ENCODE measurements at regions not wholly inside any gene's neighbourhood (a gene's known extent, or its start where the extent isn't known, plus 50 kb on each side); places are given as distances from the start of the nearest gene placed in this dataset.

DNA sequence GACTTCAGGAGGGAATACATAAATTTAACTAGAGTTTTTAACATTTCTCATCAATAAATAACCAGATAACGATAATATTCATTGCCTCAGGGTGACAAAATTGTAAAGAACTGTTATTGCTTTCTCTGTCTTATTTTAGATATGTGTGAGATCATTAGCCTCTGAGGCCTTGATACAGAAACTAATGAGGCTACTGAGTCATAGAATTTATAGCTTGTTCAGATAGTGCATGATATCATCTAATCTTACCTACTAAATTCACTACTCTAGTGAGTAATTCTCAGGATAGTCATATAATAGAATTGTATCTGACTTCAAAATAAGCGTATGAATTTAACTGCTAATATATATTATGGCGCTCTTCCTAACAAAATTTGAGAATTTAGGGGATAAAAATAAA is 360.8 kb upstream of the KLHL1 start:
- no peaks in the 10 kb centered on the region for H3K4me1 ChIP-seq (ENCODE audit: control insufficient read depth, extremely low read depth, insufficient read depth, low read length)
- DNase-seq (ENCODE audit: low read depth, low spot score) (no peak), FAIRE-seq (no peak)
- CTCF ChIA-PET = no interaction called here
- POLR2A ChIA-PET = no interaction called here
- H3K27ac ChIP-seq (ENCODE audit: insufficient read depth, low read depth, low read length) = no peak overlapping the region
- intact Hi-C loops (cut with micrococcal nuclease) (no loop called here), dilution Hi-C loops (cut with MboI; ENCODE audit: extremely low pct_ligation_motif_present, low sequenced_read_pairs) (no loop called here)
- no TSS peak for BruUV-seq (replicated peaks)
- H3K36me3 ChIP-seq (ENCODE audit: control insufficient read depth in 2 of 2, extremely low read depth in 1 of 2, insufficient read depth in 2 of 2, low read length in 2 of 2) = no peaks in the 10 kb centered on the region
- no peaks in the 10 kb centered on the region for H3K79me2 ChIP-seq (ENCODE audit: control insufficient read depth, insufficient read depth, low read length)
- TF ChIP-seq, protein P1, sequence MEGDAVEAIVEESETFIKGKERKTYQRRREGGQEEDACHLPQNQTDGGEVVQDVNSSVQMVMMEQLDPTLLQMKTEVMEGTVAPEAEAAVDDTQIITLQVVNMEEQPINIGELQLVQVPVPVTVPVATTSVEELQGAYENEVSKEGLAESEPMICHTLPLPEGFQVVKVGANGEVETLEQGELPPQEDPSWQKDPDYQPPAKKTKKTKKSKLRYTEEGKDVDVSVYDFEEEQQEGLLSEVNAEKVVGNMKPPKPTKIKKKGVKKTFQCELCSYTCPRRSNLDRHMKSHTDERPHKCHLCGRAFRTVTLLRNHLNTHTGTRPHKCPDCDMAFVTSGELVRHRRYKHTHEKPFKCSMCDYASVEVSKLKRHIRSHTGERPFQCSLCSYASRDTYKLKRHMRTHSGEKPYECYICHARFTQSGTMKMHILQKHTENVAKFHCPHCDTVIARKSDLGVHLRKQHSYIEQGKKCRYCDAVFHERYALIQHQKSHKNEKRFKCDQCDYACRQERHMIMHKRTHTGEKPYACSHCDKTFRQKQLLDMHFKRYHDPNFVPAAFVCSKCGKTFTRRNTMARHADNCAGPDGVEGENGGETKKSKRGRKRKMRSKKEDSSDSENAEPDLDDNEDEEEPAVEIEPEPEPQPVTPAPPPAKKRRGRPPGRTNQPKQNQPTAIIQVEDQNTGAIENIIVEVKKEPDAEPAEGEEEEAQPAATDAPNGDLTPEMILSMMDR (IDR thresholded peaks at IDR 0.05; ENCODE audit: extremely low read depth in 1 of 2, insufficient read depth in 1 of 2, low read depth in 1 of 2, low read length in 2 of 2) = no peak
- TF ChIP-seq MYC (IDR thresholded peaks at IDR 0.05; ENCODE audit: low read depth, low read length) (no peak), JUN (IDR thresholded peaks at IDR 0.05; ENCODE audit: borderline replicate concordance, insufficient read depth, insufficient read length, low read depth) (no peak), FOS (IDR thresholded peaks at IDR 0.05; ENCODE audit: borderline replicate concordance, insufficient read depth, low read length) (no peak), GATA2 (IDR thresholded peaks at IDR 0.05; ENCODE audit: insufficient read depth, insufficient read length, low read depth, low read length) (no peak), POLR2A (IDR thresholded peaks at IDR 0.05; ENCODE audit: low read depth, low read length) (no peak), POLR2AphosphoS5 (IDR thresholded peaks at IDR 0.05; ENCODE audit: insufficient read depth, low read depth, low read length) (no peak), EZH2 (IDR thresholded peaks at IDR 0.05; ENCODE audit: borderline replicate concordance, low read depth, low read length, severe bottlenecking) (no peak)
- TF ChIP-seq, protein P2, sequence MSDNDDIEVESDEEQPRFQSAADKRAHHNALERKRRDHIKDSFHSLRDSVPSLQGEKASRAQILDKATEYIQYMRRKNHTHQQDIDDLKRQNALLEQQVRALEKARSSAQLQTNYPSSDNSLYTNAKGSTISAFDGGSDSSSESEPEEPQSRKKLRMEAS (IDR thresholded peaks at IDR 0.05; ENCODE audit: insufficient read depth, insufficient read length) = no peak
- no peaks in the 10 kb centered on the region for H3K9me1 ChIP-seq (replicated peaks; ENCODE audit: control insufficient read depth, extremely low read depth, insufficient read depth, low read length)
- H3K4me2 ChIP-seq (ENCODE audit: insufficient read depth, low read length) = no peak overlapping the region
- H3K4me3 ChIP-seq (replicated peaks in 1 of 3; ENCODE audit: insufficient read depth in 1 of 3, low read depth in 1 of 3, low read length in 3 of 3) = no peak overlapping the region
- H3K9me3 ChIP-seq (replicated peaks; ENCODE audit: control insufficient read depth, insufficient read depth, low read length) = no peaks in the 10 kb centered on the region
- H2AFZ ChIP-seq (ENCODE audit: low read depth, low read length) = no peak overlapping the region
- H4K20me1 ChIP-seq (replicated peaks; ENCODE audit: control insufficient read depth, extremely low read depth, insufficient read depth, low read length) = no peaks in the 10 kb centered on the region
- no peak overlapping the region for H3K9ac ChIP-seq (replicated peaks; ENCODE audit: extremely low read depth, insufficient read depth, low read length)
- H3K27me3 ChIP-seq (ENCODE audit: control insufficient read depth in 2 of 2, insufficient read depth in 2 of 2, low read length in 2 of 2) = no peaks in the 10 kb centered on the region
